ENCODE measurements at regions not wholly inside any gene's neighbourhood (a gene's known extent, or its start where the extent isn't known, plus 50 kb on each side); places are given as distances from the start of the nearest gene placed in this dataset.

- no peak for TF ChIP-seq POLR2A (IDR thresholded peaks at IDR 0.05; ENCODE audit: low read length)
- TF ChIP-seq GATA1 (IDR thresholded peaks at IDR 0.05; ENCODE audit: low read depth, low read length), result no peak
Observed at GRCh38 chr10:89114846-89115625, 92.1 kb downstream of the CH25H start.

Data from erythroblast (primary cell).